GM23248 (cell line): ENCODE measurements at regions not wholly inside any gene's neighbourhood (a gene's known extent, or its start where the extent isn't known, plus 50 kb on each side); places are given as distances from the start of the nearest gene placed in this dataset.

ENCODE experiments used
- DNase-seq: peaks from one replicate; pipeline ENCODE4 v3.0.0-alpha.2; 2015
- H2AFZ ChIP-seq: fragments of 200-600 bp; sonication (generic); 2 replicates; pipeline ENCODE4 v1.6.1; 2016; ENCODE audit warnings: antibody characterized with exemption
- H3F3A ChIP-seq: fragments of 200-600 bp; sonication (generic); 2 replicates; pipeline ENCODE4 v1.6.1; 2016; ENCODE audit warnings: mild to moderate bottlenecking, antibody characterized with exemption, mixed run types; ENCODE audit not compliant: insufficient read depth
- H3K27ac ChIP-seq: fragments of 200-600 bp; sonication (generic); 2 replicates; pipeline ENCODE4 v1.5.1; 2016; ENCODE audit warnings: mild to moderate bottlenecking
- H3K27me3 ChIP-seq: fragments of 200-600 bp; sonication (generic); replicated peaks from 2 replicates; pipeline ENCODE4 v1.6.1; 2016; ENCODE audit warnings: mild to moderate bottlenecking; ENCODE audit not compliant: insufficient read depth
- H3K36me3 ChIP-seq: fragments of 200-600 bp; sonication (generic); 2 replicates; pipeline ENCODE4 v1.6.1; 2016; ENCODE audit warnings: low read depth, mild to moderate bottlenecking
- H3K4me1 ChIP-seq: fragments of 200-600 bp; sonication (generic); 2 replicates; pipeline ENCODE4 v1.6.1; 2016; ENCODE audit warnings: mild to moderate bottlenecking; ENCODE audit not compliant: insufficient read depth
- H3K4me2 ChIP-seq: fragments of 200-600 bp; sonication (generic); one replicate; pipeline ENCODE4 v1.6.1; 2016; ENCODE audit warnings: mild to moderate bottlenecking; ENCODE audit not compliant: unreplicated experiment
- H3K4me3 ChIP-seq: fragments of 200-600 bp; sonication (generic); 2 replicates; pipeline ENCODE4 v1.5.1; 2016; ENCODE audit warnings: mild to moderate bottlenecking
- H3K79me2 ChIP-seq: fragments of 200-600 bp; sonication (generic); 2 replicates; pipeline ENCODE4 v1.6.1; 2016; ENCODE audit warnings: mild to moderate bottlenecking; ENCODE audit not compliant: insufficient read depth
- H3K9ac ChIP-seq: fragments of 200-600 bp; sonication (generic); 2 replicates; pipeline ENCODE4 v1.6.1; 2016; ENCODE audit warnings: mild to moderate bottlenecking
- H3K9me2 ChIP-seq: fragments of 200-600 bp; sonication (generic); 2 replicates; pipeline ENCODE4 v1.6.1; 2016; ENCODE audit warnings: mixed run types, mild to moderate bottlenecking, moderate library complexity; ENCODE audit not compliant: insufficient read depth
- H3K9me3 ChIP-seq: fragments of 200-600 bp; sonication (generic); one replicate; pipeline ENCODE4 v1.6.1; 2017; ENCODE audit warnings: low read depth
- H4K20me1 ChIP-seq: fragments of 200-600 bp; sonication (generic); 2 replicates; pipeline ENCODE4 v1.6.0; 2016; ENCODE audit not compliant: insufficient read depth
- EZH2 ChIP-seq: fragments of 200-600 bp; sonication (generic); IDR thresholded peaks from 2 replicates; pipeline ENCODE4 v1.6.1; 2018; ENCODE audit warnings: antibody characterized with exemption, mild to moderate bottlenecking; ENCODE audit not compliant: insufficient read depth, poor library complexity, severe bottlenecking
- EZH2phosphoT487 ChIP-seq: fragments of 200-600 bp; sonication (generic); IDR thresholded peaks from 2 replicates; pipeline ENCODE4 v1.6.1; 2018; ENCODE audit warnings: antibody characterized with exemption, moderate library complexity, mild to moderate bottlenecking, low read depth; ENCODE audit not compliant: insufficient read depth
- WGBS, 2 experiments: methylation state at CpG; one replicate each; pipeline ENCODE4 v1.1.6; 2015 to 2017; ENCODE audit warnings: low lambda C conversion rate in 2 of 2, low coverage in 1 of 2; ENCODE audit errors: missing lambda C conversion rate in 2 of 2; 5-methylcytosine and 5-hydroxymethylcytosine counted together
- in situ Hi-C: fragments of 300-500 bp; cut with MboI; formaldehyde crosslinking; loops from 2 replicates; pipeline ENCODE4 v1.15.0; 2020

GRCh38 chr4:123077330-123077729 lies 154.9 kb upstream of the NUDT6 start:
- no peaks in the 10 kb centered on the region for H3K9me2 ChIP-seq
- in situ Hi-C loops, result no loop called here
- 95 to 96% methylated on average over 2 of the region's 2 CpGs for WGBS, 2 experiments
- no peak overlapping the region for H3K4me3 ChIP-seq
- no peaks in the 10 kb centered on the region for H3K36me3 ChIP-seq
- H3K9me3 ChIP-seq, result no peaks in the 10 kb centered on the region
- no peak for DNase-seq
- H3K4me1 ChIP-seq, result no peaks in the 10 kb centered on the region
- H3K9ac ChIP-seq, result no peak overlapping the region
- H2AFZ ChIP-seq, result no peak overlapping the region
- TF ChIP-seq EZH2phosphoT487, result no peak
- no peak for TF ChIP-seq EZH2
- no peaks in the 10 kb centered on the region for H3F3A ChIP-seq
- no peaks in the 10 kb centered on the region for H3K27me3 ChIP-seq
- H3K27ac ChIP-seq, result no peak overlapping the region
- H3K4me2 ChIP-seq, result no peak overlapping the region
- no peaks in the 10 kb centered on the region for H4K20me1 ChIP-seq
- H3K79me2 ChIP-seq, result no peaks in the 10 kb centered on the region

GRCh38 chr4:123081971-123082370 lies 159.6 kb upstream of the NUDT6 start:
- 91 to 99% methylated on average over 3 of the region's 3 CpGs for WGBS, 2 experiments

DNA sequence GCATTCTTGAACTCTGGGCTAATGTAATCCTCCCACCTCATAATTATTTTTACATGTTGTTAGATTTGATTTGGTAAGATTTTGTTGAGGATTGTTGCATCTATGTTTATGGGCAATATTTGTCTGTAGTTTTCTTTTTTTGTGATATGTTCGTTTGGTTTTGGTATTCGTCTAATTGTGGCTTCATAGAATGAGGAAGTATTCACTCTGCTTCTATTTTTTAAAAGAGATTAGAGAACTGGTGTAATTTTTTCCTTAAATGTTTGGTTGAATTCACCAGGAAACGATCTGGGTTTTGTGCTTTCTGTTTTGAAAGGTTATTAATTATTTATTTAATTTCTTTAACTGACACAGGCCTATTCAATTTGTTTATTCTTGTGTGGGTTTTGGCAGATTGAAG lies 161.2 kb upstream of the NUDT6 start:
- no peaks in the 10 kb centered on the region for H3K9me2 ChIP-seq
- no peaks in the 10 kb centered on the region for H3F3A ChIP-seq
- no peaks in the 10 kb centered on the region for H3K9me3 ChIP-seq
- no peaks in the 10 kb centered on the region for H3K36me3 ChIP-seq
- DNase-seq, result no peak
- H2AFZ ChIP-seq, result no peak overlapping the region
- no peak overlapping the region for H3K4me2 ChIP-seq
- H3K4me1 ChIP-seq, result no peaks in the 10 kb centered on the region
- H3K9ac ChIP-seq, result no peak overlapping the region
- H4K20me1 ChIP-seq, result no peaks in the 10 kb centered on the region
- no peaks in the 10 kb centered on the region for H3K79me2 ChIP-seq
- H3K27ac ChIP-seq, result no peak overlapping the region
- no peak overlapping the region for H3K4me3 ChIP-seq
- in situ Hi-C loops, result no loop called here
- no peaks in the 10 kb centered on the region for H3K27me3 ChIP-seq
- TF ChIP-seq EZH2phosphoT487 (no peak), EZH2 (no peak)
- 55 to 60% methylated on average over 3 of the region's 3 CpGs for WGBS, 2 experiments

More at GRCh38 chr4:123081971-123082370, 159.6 kb upstream of the NUDT6 start:
- Histone ChIP-seq H4K20me1 (no peaks in the 10 kb centered on the region), H3K27ac (no peak overlapping the region), H3K27me3 (no peaks in the 10 kb centered on the region), H3K9ac (no peak overlapping the region), H3K9me2 (no peaks in the 10 kb centered on the region), H3K4me1 (no peaks in the 10 kb centered on the region), H3K4me3 (no peak overlapping the region), H3K36me3 (no peaks in the 10 kb centered on the region), H3K4me2 (no peak overlapping the region), H3F3A (no peaks in the 10 kb centered on the region), H2AFZ (no peak overlapping the region), H3K9me3 (no peaks in the 10 kb centered on the region), H3K79me2 (no peaks in the 10 kb centered on the region)
- DNase-seq, result no peak
- in situ Hi-C loops, result no loop called here
- TF ChIP-seq EZH2phosphoT487 (no peak), EZH2 (no peak)

DNA sequence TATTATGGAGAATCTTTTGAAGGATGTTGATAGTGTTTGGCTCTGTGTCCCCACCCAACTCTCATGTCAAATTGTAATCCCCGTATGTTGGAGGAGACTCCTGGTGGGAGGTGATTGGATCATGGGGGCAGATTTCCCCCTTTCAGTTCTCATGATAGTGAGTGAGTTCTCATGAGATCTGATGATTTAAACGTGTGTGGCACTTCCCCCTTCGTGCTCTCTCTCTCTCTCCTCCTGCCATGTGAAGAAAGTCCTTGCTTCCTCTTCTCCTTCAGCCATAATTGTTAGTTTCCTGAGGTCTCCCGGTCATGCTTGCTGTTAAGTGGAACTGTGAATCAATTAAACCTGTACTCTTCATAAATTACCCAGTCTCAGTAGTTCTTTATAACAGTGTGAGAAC lies 166.1 kb upstream of the NUDT6 start:
- no peak overlapping the region for H2AFZ ChIP-seq
- H3K27ac ChIP-seq, result no peak overlapping the region
- 66 to 72% methylated on average over 4 of the region's 4 CpGs for WGBS, 2 experiments
- H3K4me3 ChIP-seq, result no peak overlapping the region
- no peaks in the 10 kb centered on the region for H3K79me2 ChIP-seq
- DNase-seq, result no peak
- no peak overlapping the region for H3K9ac ChIP-seq
- H3K27me3 ChIP-seq, result no peaks in the 10 kb centered on the region
- in situ Hi-C loops, result no loop called here
- no peaks in the 10 kb centered on the region for H3F3A ChIP-seq
- no peak for TF ChIP-seq EZH2phosphoT487
- TF ChIP-seq EZH2, result no peak
- H4K20me1 ChIP-seq, result no peaks in the 10 kb centered on the region
- H3K4me1 ChIP-seq, result no peaks in the 10 kb centered on the region
- no peaks in the 10 kb centered on the region for H3K9me2 ChIP-seq
- 0 out of 2 replicates have a peak, but pooled peaks cover 3% of the 10 kb centered on the region for H3K36me3 ChIP-seq
- no peak overlapping the region for H3K4me2 ChIP-seq
- H3K9me3 ChIP-seq, result no peaks in the 10 kb centered on the region

- 95 to 98% methylated on average over 2 of the region's 2 CpGs for WGBS, 2 experiments
- no peak overlapping the region for H3K9ac ChIP-seq
- no peak overlapping the region for H3K27ac ChIP-seq
- no peaks in the 10 kb centered on the region for H4K20me1 ChIP-seq
- no peaks in the 10 kb centered on the region for H3K79me2 ChIP-seq
- H3K36me3 ChIP-seq, result 0 out of 2 replicates have a peak, but pooled peaks cover 3% of the 10 kb centered on the region
- no peaks in the 10 kb centered on the region for H3K9me3 ChIP-seq
- no peak overlapping the region for H2AFZ ChIP-seq
- no peaks in the 10 kb centered on the region for H3K4me1 ChIP-seq
- no peaks in the 10 kb centered on the region for H3K27me3 ChIP-seq
- no peak for DNase-seq
- H3F3A ChIP-seq, result no peaks in the 10 kb centered on the region
- H3K4me3 ChIP-seq, result no peak overlapping the region
- TF ChIP-seq EZH2 (no peak), EZH2phosphoT487 (no peak)
- no peaks in the 10 kb centered on the region for H3K9me2 ChIP-seq
- no peak overlapping the region for H3K4me2 ChIP-seq
- in situ Hi-C loops, result loop anchor here (10.0 kb wide), 1 partner anchor 1174 kb away; no protein-coding TSS in a partner anchor
Measured at GRCh38 chr4:123090886-123091285, 168.5 kb upstream of the NUDT6 start.
